Rectal smooth muscle tissue (tissue), 1 donor: ENCODE measurements at regions not wholly inside any gene's neighbourhood (a gene's known extent, or its start where the extent isn't known, plus 50 kb on each side); places are given as distances from the start of the nearest gene placed in this dataset.
A peak's percentile ranks its signal among the peaks of the same experiment; 100 is the strongest.

Experiments
- H3K27ac ChIP-seq: one replicate; pipeline ENCODE4 v1.7.0; 2013; ENCODE audit warnings: low read depth, low read length, inconsistent platforms
- H3K27me3 ChIP-seq: one replicate; pipeline ENCODE4 v1.7.0; 2013; ENCODE audit warnings: low read length; ENCODE audit not compliant: control insufficient read depth, insufficient read depth
- H3K36me3 ChIP-seq: one replicate; pipeline ENCODE4 v1.7.0; 2013; ENCODE audit warnings: low read length; ENCODE audit not compliant: control insufficient read depth, insufficient read depth
- H3K4me1 ChIP-seq: one replicate; pipeline ENCODE4 v1.7.0; 2013; ENCODE audit warnings: low read length; ENCODE audit not compliant: control insufficient read depth, insufficient read depth
- H3K4me3 ChIP-seq: one replicate; pipeline ENCODE4 v1.7.0; 2013; ENCODE audit warnings: low read length
- H3K9ac ChIP-seq: one replicate; pipeline ENCODE4 v1.7.0; 2013; ENCODE audit warnings: low read length

DNA sequence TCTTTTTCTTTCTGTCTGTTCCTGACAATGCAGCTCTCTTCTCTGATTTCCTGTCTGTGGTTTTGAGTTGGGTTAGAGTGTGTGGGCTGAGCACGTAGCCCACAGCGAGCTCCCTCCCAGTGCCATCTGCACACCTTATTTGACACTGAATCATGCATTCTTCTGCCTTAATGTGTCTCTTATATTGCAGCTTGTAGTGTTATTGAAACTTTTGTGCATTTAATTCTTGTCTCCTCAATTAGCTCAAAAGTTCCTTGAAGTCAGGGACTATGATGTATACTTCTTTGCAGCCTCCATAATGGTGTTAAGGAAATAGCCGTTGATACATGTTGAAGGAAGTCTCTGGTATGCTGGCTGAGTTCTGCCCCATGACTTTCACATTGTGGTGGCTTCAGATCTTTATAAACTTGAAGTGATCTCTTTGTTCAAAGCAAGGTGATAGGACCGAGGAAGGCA, 576.2 kb upstream of the CLINT1 start:
- H3K27ac ChIP-seq, result no peak overlapping the region
- no peaks in the 10 kb centered on the region for H3K36me3 ChIP-seq
- H3K4me1 ChIP-seq, result no peaks in the 10 kb centered on the region
- H3K9ac ChIP-seq, result no peak overlapping the region
- H3K4me3 ChIP-seq, result no peak overlapping the region
- no peaks in the 10 kb centered on the region for H3K27me3 ChIP-seq

DNA sequence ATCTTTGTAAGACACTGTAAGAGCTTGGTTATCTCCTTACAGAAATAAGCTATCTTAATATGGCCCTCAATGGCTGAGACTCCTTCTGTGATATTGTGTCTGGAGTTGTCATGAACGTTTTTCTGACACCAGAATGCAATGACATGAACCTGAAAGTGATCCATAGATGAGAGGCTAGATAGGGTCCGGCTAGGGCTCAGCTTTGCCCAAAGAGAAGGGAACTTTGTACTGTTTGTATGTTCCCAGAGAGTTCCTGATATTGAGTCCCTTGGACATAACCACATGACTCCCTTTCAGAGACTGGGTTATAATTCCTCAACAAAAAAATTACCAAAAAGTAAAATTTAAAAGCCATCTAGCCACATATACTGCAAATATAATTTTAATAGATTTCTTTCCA, 575.8 kb upstream of the CLINT1 start:
- Histone ChIP-seq H3K36me3 (no peaks in the 10 kb centered on the region), H3K4me3 (no peak overlapping the region), H3K4me1 (no peaks in the 10 kb centered on the region), H3K27ac (no peak overlapping the region), H3K27me3 (no peaks in the 10 kb centered on the region), H3K9ac (no peak overlapping the region)

DNA sequence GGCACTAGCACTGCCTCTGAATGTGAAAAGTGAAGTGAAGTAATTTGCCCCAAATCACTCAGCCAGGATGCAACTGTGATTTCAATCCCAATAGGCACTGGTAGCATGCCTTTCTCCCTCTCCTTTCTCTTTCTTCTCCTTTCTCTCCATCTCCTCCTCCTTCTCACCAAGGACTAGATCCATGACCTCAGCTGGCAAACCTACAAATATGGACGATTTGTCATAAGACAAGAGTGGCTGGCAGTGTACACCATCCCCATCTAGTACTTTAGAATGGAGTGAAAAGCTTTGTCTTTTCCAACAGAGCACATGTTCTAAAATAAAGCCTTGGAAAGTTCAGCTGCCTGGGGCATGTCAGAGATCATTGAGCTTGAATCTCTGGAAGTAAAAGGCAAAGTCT, 574.7 kb upstream of the CLINT1 start:
- no peaks in the 10 kb centered on the region for H3K27me3 ChIP-seq
- no peak overlapping the region for H3K27ac ChIP-seq
- H3K4me3 ChIP-seq, result no peak overlapping the region
- H3K4me1 ChIP-seq, result no peaks in the 10 kb centered on the region
- no peaks in the 10 kb centered on the region for H3K36me3 ChIP-seq
- H3K9ac ChIP-seq, result no peak overlapping the region

DNA sequence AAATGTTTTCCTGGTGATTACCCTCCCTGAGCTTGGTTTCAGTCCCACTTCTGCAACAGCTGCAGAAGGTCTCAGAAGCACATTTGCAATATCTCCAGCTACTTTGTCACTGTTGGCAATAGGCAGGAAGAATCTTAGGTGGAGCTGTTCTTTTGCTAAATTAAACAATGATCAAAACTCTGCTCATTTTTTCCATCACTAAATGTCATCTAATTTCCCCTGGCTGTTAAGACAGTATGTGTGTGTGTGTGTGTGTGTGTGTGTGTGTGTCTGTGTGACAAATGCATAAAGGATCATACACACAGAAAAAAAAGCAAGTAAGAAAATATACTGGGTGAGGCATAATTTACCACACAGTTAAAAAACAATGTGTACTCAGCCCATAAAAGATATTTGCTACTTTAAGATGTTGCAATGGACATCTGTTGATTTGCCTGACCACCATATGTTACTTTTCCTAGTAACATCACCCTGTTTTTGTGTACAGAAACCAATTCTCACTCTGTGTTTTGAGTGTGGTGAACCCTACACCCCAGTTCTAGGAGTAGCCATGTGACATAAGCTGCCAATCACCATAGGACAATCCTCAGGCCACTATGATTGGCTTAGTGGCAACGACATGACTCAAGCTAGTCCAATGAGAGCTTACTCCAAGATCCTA, 572.6 kb upstream of the CLINT1 start:
- H3K27ac ChIP-seq, result peak overlapping the region; percentile 30
- no peak overlapping the region for H3K9ac ChIP-seq
- no peak overlapping the region for H3K4me3 ChIP-seq
- no peaks in the 10 kb centered on the region for H3K27me3 ChIP-seq
- no peaks in the 10 kb centered on the region for H3K4me1 ChIP-seq
- H3K36me3 ChIP-seq, result no peaks in the 10 kb centered on the region

- Histone ChIP-seq H3K4me3 (no peak overlapping the region), H3K9ac (no peak overlapping the region), H3K36me3 (no peaks in the 10 kb centered on the region), H3K27ac (no peak overlapping the region), H3K27me3 (no peaks in the 10 kb centered on the region), H3K4me1 (no peaks in the 10 kb centered on the region)
Measured at GRCh38 chr5:158430798-158431167, 571.8 kb upstream of the CLINT1 start.

DNA sequence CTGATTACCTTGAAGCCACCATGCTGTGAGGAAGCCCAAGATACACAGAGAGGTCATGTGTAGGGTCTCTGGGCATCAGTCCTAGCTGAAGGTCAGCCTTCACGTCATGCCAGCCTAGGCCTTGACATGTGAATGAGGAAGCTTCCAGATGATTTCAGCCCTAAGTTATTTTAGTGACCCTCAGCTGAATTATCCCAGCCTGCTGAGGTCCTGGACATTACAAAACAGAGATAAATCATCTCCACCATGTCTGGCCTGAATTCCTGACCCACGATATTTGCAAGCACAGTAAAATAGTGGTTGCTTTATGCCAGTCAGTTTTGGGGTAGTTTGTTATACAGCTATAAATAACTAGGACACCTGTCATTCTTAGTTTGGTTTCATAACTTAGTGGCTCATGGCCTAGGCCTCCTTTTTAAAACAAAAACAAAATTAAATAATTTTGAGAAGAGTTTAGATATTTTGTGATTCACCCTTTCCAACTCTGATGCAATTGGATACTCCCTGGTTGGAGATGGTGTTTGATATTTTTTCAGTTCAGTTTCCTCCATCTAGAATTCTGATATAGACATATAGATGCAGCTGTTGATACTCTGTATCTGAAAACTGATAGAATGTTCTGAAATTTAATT, 571.3 kb upstream of the CLINT1 start:
- Histone ChIP-seq H3K36me3 (no peaks in the 10 kb centered on the region), H3K4me3 (no peak overlapping the region), H3K27ac (no peak overlapping the region), H3K4me1 (no peaks in the 10 kb centered on the region), H3K27me3 (no peaks in the 10 kb centered on the region), H3K9ac (no peak overlapping the region)

DNA sequence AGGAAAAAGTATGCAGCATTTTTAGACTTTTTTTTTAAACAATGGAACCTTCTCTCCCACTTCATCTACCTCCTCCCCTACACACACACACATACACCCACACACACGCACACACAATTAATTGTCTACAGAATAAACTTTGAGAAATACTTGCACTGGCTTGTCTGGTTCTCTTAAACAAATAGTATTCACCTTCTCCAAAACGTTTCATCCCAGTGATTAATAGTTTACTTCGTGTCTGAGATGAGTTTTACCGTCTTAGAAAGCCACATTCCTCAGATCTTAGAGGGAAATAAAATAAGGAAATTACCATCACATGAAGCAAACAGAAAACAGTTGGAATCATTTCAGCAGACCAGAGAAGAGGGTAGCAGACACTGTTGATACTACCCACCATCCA, 570.6 kb upstream of the CLINT1 start:
- H3K36me3 ChIP-seq, result no peaks in the 10 kb centered on the region
- H3K27ac ChIP-seq, result no peak overlapping the region
- no peaks in the 10 kb centered on the region for H3K27me3 ChIP-seq
- H3K9ac ChIP-seq, result no peak overlapping the region
- no peaks in the 10 kb centered on the region for H3K4me1 ChIP-seq
- no peak overlapping the region for H3K4me3 ChIP-seq

DNA sequence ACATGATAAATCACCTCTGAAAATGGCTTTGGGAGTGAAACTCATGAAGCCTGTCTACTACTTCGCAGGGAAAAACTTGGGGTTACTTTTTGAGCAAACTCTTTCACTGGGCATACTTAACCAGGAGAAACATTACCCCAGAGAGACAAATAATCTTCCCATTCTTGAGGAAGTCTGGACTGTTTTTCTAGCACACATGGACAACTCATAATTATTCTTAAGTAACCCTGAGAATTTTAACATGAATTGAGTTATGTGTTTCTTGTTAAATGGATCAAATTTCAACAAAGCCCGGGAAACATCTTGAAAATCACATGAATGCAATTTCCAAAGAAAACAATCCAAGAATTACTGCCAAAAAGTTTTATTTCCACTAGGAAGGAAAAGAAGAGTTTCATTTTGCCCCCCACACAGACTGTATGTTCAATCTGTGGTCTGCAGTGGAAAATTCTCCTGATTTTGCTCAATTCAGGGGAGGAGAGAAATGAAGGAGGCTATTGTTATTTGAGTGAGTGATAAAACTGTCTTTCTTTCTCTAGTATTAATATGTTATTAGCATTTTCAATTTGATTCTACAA, 564.8 kb upstream of the CLINT1 start:
- Histone ChIP-seq H3K27ac (no peak overlapping the region), H3K27me3 (no peaks in the 10 kb centered on the region), H3K4me3 (no peak overlapping the region), H3K4me1 (no peaks in the 10 kb centered on the region), H3K36me3 (no peaks in the 10 kb centered on the region), H3K9ac (no peak overlapping the region)

DNA sequence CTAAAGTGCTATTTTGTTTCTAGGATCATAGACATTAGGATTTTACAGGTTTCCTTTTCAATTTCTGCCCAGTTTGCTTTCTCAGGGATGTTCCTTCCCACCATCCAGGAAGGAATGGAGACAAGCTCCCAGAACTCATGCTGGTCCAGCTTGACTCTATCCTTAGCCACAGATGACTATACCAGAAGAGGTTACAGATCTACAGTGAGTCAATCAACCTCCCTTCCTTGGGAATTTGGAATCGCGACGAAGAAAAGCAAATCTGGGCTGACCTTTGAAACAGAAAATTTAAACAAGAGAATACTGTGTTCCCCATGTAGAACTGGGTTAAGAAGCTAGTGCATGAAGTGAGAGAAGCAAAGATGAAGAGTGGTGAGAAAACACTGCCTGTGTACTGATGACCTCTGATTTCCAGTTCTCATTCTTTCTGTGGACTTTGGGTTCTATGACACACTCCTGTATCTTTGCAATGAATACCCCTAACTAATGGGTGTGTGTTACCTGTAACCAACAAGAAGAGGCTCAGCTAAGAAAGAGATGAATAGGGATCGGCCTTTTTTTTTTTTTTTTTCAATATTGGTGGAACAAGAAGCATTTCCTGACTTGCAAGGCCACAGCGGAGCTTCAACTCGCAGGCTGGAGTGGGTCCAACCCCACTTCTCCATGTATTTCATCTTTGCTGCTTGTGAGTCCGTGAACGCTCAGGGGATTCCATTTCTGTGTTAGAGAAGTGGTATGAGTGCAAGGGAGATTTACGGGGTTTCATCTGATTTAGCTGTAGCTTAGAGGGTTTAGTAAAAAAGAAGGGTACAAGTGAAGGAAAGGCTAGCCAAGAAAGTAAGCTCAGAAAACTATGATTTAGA, 563.9 kb upstream of the CLINT1 start:
- no peaks in the 10 kb centered on the region for H3K36me3 ChIP-seq
- no peak overlapping the region for H3K4me3 ChIP-seq
- no peak overlapping the region for H3K9ac ChIP-seq
- no peak overlapping the region for H3K27ac ChIP-seq
- no peaks in the 10 kb centered on the region for H3K4me1 ChIP-seq
- H3K27me3 ChIP-seq, result no peaks in the 10 kb centered on the region

DNA sequence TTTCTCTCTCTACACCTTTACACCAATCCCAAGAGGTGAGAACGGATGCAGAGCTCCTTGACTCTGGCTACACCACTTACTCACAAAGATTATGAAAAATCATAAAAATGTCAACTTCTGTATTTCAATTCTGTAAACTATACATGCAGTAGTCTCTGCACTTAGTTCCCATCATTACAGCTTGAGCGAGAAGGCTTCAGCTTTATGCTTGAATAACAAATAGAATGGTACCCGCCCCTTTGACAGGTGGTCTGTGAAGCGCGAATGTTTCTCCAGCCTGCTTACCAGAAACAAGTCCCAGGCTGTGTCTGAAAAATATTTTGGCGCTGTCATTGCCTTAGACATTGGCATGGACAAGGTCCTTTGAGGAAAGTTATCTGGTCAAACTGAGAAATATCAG, 562.4 kb upstream of the CLINT1 start:
- H3K4me1 ChIP-seq, result no peaks in the 10 kb centered on the region
- no peaks in the 10 kb centered on the region for H3K36me3 ChIP-seq
- H3K9ac ChIP-seq, result no peak overlapping the region
- H3K27ac ChIP-seq, result no peak overlapping the region
- H3K4me3 ChIP-seq, result no peak overlapping the region
- H3K27me3 ChIP-seq, result no peaks in the 10 kb centered on the region

GRCh38 chr5:158419186-158419585, 560.2 kb upstream of the CLINT1 start:
- H3K27ac ChIP-seq, result no peak overlapping the region
- no peak overlapping the region for H3K4me3 ChIP-seq
- no peaks in the 10 kb centered on the region for H3K36me3 ChIP-seq
- no peak overlapping the region for H3K9ac ChIP-seq
- H3K4me1 ChIP-seq, result no peaks in the 10 kb centered on the region
- H3K27me3 ChIP-seq, result no peaks in the 10 kb centered on the region

DNA sequence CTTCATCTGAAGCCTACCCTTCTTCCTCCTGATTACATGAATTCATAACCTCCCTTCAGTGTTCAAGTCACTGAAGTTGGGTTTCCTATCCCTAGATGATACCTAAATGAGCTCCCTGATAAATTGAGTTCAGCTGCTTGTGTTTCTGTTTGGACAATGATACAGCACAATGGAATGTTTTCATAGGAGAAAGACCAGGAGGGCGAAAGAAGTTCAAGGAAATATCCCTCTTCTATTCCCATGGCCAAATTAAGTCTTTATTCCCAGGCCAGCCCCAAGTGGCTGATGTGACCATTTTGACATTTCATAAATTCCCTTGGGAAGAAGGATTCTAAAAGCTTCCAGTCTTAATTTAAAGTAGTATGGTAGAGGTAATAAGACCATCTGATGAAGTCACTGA, 555.8 kb upstream of the CLINT1 start:
- no peak overlapping the region for H3K27ac ChIP-seq
- no peak overlapping the region for H3K9ac ChIP-seq
- no peak overlapping the region for H3K4me3 ChIP-seq
- H3K4me1 ChIP-seq, result no peaks in the 10 kb centered on the region
- no peaks in the 10 kb centered on the region for H3K27me3 ChIP-seq
- no peaks in the 10 kb centered on the region for H3K36me3 ChIP-seq
